ENCODE measurements at regions not wholly inside any gene's neighbourhood (a gene's known extent, or its start where the extent isn't known, plus 50 kb on each side); places are given as distances from the start of the nearest gene placed in this dataset.

GRCh38 chr20:10761786-10762185 is 88.0 kb upstream of the JAG1 start (continued):
- TF ChIP-seq POU5F1 (IDR thresholded peaks at IDR 0.05; ENCODE audit: low read depth, low read length) (no peak), MAFK (IDR thresholded peaks at IDR 0.05; ENCODE audit: low read depth, low read length) (no peak), ATF3 (IDR thresholded peaks at IDR 0.05; ENCODE audit: insufficient read depth, low read depth, low read length) (no peak), TAF7 (optimal IDR thresholded peaks at IDR 0.05; ENCODE audit: borderline replicate concordance, low read depth, low read length) (no peak), GABPA (IDR thresholded peaks at IDR 0.05; ENCODE audit: borderline replicate concordance, insufficient read depth, low read length) (no peak), CHD1 (IDR thresholded peaks at IDR 0.05; ENCODE audit: low read depth, low read length) (no peak), SP2 (IDR thresholded peaks at IDR 0.05; ENCODE audit: low read length) (no peak)

Data from H1 (cell line).